C4-2B (cell line): ENCODE measurements at regions not wholly inside any gene's neighbourhood (a gene's known extent, or its start where the extent isn't known, plus 50 kb on each side); places are given as distances from the start of the nearest gene placed in this dataset.

Source experiments
- ZFX ChIP-seq: fragments of 450-650 bp; IDR thresholded peaks from 2 replicates; pipeline ENCODE4 v1.6.1; 2017
- TF ChIP-seq, protein P1 (sequence below): fragments of 450-650 bp; conservative IDR thresholded peaks from 2 replicates; pipeline ENCODE4 v1.5.1; 2017; ENCODE audit warnings: mild to moderate bottlenecking

GRCh38 chr5:89045216-89045615 lies 162.2 kb upstream of the MEF2C start:
- TF ChIP-seq, protein P1, sequence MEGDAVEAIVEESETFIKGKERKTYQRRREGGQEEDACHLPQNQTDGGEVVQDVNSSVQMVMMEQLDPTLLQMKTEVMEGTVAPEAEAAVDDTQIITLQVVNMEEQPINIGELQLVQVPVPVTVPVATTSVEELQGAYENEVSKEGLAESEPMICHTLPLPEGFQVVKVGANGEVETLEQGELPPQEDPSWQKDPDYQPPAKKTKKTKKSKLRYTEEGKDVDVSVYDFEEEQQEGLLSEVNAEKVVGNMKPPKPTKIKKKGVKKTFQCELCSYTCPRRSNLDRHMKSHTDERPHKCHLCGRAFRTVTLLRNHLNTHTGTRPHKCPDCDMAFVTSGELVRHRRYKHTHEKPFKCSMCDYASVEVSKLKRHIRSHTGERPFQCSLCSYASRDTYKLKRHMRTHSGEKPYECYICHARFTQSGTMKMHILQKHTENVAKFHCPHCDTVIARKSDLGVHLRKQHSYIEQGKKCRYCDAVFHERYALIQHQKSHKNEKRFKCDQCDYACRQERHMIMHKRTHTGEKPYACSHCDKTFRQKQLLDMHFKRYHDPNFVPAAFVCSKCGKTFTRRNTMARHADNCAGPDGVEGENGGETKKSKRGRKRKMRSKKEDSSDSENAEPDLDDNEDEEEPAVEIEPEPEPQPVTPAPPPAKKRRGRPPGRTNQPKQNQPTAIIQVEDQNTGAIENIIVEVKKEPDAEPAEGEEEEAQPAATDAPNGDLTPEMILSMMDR = no peak
- TF ChIP-seq ZFX = no peak
